ENCODE measurements at regions not wholly inside any gene's neighbourhood (a gene's known extent, or its start where the extent isn't known, plus 50 kb on each side); places are given as distances from the start of the nearest gene placed in this dataset.

DNA sequence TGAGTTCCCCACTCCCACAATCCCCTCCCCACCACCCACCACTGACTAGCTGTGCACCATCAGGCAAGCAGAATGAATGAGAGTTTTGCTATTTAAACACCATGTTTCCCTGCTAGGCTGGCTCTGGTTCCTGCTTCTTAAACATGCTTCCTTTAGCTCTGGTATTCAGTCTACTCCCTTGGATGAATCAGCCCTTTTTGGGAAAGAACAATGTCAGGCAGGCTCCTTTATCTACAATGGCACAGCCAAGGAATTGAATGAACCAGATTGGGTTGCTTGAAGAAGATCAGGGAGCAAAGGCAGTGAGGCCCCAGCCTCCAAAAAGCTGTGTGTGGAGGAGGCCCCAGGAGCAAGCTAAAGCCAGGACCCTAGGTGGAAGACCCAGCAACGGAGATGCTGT lies 92.9 kb upstream of the ISX start:
- DNase-seq = no peak
- Histone ChIP-seq H3K36me3 (no peaks in the 10 kb centered on the region), H3K9me3 (ENCODE audit: severe bottlenecking) (peaks cover 3% of the 10 kb centered on the region), H3K4me3 (ENCODE audit: low read depth, low read length) (no peak overlapping the region), H3K27me3 (ENCODE audit: insufficient read depth, low read depth, severe bottlenecking) (no peaks in the 10 kb centered on the region), H3K27ac (no peak overlapping the region)
- TF ChIP-seq, protein P1, sequence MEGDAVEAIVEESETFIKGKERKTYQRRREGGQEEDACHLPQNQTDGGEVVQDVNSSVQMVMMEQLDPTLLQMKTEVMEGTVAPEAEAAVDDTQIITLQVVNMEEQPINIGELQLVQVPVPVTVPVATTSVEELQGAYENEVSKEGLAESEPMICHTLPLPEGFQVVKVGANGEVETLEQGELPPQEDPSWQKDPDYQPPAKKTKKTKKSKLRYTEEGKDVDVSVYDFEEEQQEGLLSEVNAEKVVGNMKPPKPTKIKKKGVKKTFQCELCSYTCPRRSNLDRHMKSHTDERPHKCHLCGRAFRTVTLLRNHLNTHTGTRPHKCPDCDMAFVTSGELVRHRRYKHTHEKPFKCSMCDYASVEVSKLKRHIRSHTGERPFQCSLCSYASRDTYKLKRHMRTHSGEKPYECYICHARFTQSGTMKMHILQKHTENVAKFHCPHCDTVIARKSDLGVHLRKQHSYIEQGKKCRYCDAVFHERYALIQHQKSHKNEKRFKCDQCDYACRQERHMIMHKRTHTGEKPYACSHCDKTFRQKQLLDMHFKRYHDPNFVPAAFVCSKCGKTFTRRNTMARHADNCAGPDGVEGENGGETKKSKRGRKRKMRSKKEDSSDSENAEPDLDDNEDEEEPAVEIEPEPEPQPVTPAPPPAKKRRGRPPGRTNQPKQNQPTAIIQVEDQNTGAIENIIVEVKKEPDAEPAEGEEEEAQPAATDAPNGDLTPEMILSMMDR (IDR thresholded peaks at IDR 0.05; ENCODE audit: low read depth, low read length) = no peak

DNA sequence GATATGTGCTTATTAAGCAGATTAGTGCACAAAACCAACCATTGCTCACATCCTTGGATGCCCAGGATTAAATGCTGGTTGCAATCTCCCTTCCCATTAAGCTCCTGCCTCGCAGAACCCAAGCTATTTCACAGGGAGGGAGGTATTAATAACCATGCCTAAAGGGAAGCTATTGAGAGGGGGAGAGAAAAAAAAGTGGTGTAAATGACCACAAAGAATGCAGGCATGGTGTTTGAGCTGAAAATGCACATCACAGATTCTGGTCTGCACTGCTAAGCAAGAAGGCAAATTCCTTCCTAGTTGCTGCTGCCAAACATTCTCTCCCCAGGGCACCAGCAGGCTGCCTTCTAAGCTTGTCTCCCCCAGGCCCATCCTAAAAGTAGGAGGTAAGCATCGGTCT lies 92.0 kb upstream of the ISX start:
- TF ChIP-seq, protein P1 (IDR thresholded peaks at IDR 0.05; ENCODE audit: low read depth, low read length) = no peak
- Histone ChIP-seq H3K27ac (no peak overlapping the region), H3K4me3 (ENCODE audit: low read depth, low read length) (no peak overlapping the region), H3K36me3 (no peaks in the 10 kb centered on the region), H3K27me3 (ENCODE audit: insufficient read depth, low read depth, severe bottlenecking) (no peaks in the 10 kb centered on the region), H3K9me3 (ENCODE audit: severe bottlenecking) (peaks cover 3% of the 10 kb centered on the region)
- peak; percentile 71 for DNase-seq

DNA sequence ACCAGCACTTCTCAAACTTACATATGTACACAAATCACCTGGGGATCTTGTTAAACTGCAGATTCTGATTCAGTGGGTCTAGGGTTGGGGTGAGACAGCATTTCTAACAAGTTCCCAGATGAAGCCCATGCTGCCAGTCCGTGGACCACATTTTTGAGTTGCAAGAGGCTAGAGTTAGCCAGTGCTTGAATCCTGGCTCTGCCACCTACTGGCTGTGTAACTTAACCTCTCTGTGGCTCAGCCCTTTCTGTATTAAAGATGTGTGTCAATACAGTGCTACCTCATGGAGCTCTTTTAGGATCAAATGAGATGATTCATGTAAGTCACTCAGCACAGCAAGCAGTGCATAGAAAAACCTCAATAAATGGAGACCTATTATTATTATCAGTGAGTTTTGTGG lies 90.2 kb upstream of the ISX start:
- H3K27ac ChIP-seq = no peak overlapping the region
- TF ChIP-seq, protein P1 (IDR thresholded peaks at IDR 0.05; ENCODE audit: low read depth, low read length) = peak; percentile 62
- peaks cover 3% of the 10 kb centered on the region for H3K9me3 ChIP-seq (ENCODE audit: severe bottlenecking)
- no peaks in the 10 kb centered on the region for H3K27me3 ChIP-seq (ENCODE audit: insufficient read depth, low read depth, severe bottlenecking)
- peak; percentile 16 for DNase-seq
- H3K4me3 ChIP-seq (ENCODE audit: low read depth, low read length) = no peak overlapping the region
- no peaks in the 10 kb centered on the region for H3K36me3 ChIP-seq

DNA sequence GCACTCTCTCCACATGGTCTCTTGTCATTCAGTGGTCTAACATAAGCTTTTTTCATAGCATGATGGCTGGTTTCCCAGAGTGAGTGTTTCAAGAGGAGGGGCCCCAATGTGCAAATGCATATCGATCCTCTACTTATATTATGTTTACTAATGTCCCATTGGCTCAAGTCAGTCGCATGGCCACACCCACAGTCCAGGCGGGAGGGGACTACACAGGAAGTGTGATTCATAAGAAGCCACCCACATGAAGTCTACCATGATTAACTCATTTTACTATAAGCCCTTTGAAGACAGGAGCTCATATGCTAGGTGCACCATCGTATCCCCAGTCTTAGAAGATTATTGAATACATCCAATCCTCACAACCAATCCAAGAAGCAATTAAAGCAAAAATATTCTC lies 89.5 kb upstream of the ISX start:
- no peaks in the 10 kb centered on the region for H3K27me3 ChIP-seq (ENCODE audit: insufficient read depth, low read depth, severe bottlenecking)
- H3K36me3 ChIP-seq = no peaks in the 10 kb centered on the region
- peaks cover 3% of the 10 kb centered on the region for H3K9me3 ChIP-seq (ENCODE audit: severe bottlenecking)
- DNase-seq = no peak
- H3K27ac ChIP-seq = no peak overlapping the region
- no peak overlapping the region for H3K4me3 ChIP-seq (ENCODE audit: low read depth, low read length)
- TF ChIP-seq, protein P1 (IDR thresholded peaks at IDR 0.05; ENCODE audit: low read depth, low read length) = no peak

DNA sequence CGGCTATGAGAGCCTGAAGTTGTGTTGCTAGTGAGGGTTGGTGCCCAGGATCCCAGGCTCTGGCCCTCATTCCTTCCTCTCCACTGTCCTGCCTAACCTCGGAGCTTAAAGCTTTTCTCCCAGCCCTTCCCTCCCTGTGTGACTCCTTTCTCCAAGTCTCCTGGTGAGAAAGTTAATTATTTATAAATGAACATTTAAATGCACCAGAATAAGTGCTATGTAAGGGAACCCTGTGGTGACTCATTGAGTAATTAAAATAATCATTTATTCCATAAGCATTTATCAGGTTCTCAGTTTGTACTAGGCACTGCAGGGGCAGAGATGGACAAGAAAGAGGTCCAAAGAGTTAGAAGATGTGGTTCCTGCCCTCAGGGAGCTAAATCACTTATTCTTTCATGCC lies 89.1 kb upstream of the ISX start:
- H3K27me3 ChIP-seq (ENCODE audit: insufficient read depth, low read depth, severe bottlenecking) = no peaks in the 10 kb centered on the region
- no peak overlapping the region for H3K4me3 ChIP-seq (ENCODE audit: low read depth, low read length)
- DNase-seq = no peak
- no peaks in the 10 kb centered on the region for H3K36me3 ChIP-seq
- TF ChIP-seq, protein P1 (IDR thresholded peaks at IDR 0.05; ENCODE audit: low read depth, low read length) = no peak
- H3K9me3 ChIP-seq (ENCODE audit: severe bottlenecking) = peaks cover 3% of the 10 kb centered on the region
- H3K27ac ChIP-seq = no peak overlapping the region

DNA sequence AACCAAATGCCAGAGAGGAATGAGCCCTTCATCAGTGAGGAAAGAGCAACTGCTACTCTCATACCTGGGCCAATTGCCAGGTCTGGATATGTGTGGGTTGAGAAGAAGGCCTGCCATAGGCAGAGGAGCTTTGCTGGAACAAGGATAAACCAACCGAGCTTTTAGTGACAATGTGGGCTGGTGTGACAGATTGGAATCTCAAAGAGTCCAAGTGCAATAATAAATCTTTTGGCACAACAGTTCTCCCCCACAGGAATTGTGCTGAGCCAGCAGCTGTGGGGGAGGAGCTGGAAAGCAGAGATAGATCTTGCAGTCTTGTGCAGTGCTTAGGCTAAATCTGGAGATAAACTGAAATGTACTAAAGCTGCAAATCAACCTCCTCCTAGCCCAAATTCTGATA lies 79.4 kb upstream of the ISX start:
- Histone ChIP-seq H3K27me3 (ENCODE audit: insufficient read depth, low read depth, severe bottlenecking) (no peaks in the 10 kb centered on the region), H3K27ac (no peak overlapping the region), H3K36me3 (no peaks in the 10 kb centered on the region), H3K9me3 (ENCODE audit: severe bottlenecking) (no peaks in the 10 kb centered on the region), H3K4me3 (ENCODE audit: low read depth, low read length) (no peak overlapping the region)
- TF ChIP-seq, protein P1 (IDR thresholded peaks at IDR 0.05; ENCODE audit: low read depth, low read length) = no peak
- no peak for DNase-seq

Data from WERI-Rb-1 (cell line).